ENCODE measurements at regions not wholly inside any gene's neighbourhood (a gene's known extent, or its start where the extent isn't known, plus 50 kb on each side); places are given as distances from the start of the nearest gene placed in this dataset.

GRCh38 chr16:17578981-17579874, 108.5 kb upstream of the XYLT1 start:
- TF ChIP-seq, protein P1, sequence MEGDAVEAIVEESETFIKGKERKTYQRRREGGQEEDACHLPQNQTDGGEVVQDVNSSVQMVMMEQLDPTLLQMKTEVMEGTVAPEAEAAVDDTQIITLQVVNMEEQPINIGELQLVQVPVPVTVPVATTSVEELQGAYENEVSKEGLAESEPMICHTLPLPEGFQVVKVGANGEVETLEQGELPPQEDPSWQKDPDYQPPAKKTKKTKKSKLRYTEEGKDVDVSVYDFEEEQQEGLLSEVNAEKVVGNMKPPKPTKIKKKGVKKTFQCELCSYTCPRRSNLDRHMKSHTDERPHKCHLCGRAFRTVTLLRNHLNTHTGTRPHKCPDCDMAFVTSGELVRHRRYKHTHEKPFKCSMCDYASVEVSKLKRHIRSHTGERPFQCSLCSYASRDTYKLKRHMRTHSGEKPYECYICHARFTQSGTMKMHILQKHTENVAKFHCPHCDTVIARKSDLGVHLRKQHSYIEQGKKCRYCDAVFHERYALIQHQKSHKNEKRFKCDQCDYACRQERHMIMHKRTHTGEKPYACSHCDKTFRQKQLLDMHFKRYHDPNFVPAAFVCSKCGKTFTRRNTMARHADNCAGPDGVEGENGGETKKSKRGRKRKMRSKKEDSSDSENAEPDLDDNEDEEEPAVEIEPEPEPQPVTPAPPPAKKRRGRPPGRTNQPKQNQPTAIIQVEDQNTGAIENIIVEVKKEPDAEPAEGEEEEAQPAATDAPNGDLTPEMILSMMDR (IDR thresholded peaks at IDR 0.05), result peak; percentile 63 to 73 (median 68)
- no peak for TF ChIP-seq POLR2A (IDR thresholded peaks at IDR 0.05)
